Spleen (tissue), 11 donors: ENCODE measurements at regions not wholly inside any gene's neighbourhood (a gene's known extent, or its start where the extent isn't known, plus 50 kb on each side); places are given as distances from the start of the nearest gene placed in this dataset.
A peak's percentile ranks its signal among the peaks of the same experiment; 100 is the strongest.
"Not testable (repeated sequence)": the region's sequence is repeated elsewhere in the genome, so short reads cannot be mapped to it uniquely, and the experiment has no call there.

Experiments
- DNase-seq: peaks from one replicate; pipeline ENCODE4 v3.0.0-alpha.2; 2020
- H3K27ac ChIP-seq, 8 donors: fragments of 200-600 bp; sonication (generic) in 7 of 8; 1 replicate in 4 of 8; 2 replicates in 4 of 8; pipeline versions ENCODE4 v1.5.0 to v1.8.0; 2016 to 2021; ENCODE audit warnings: inconsistent platforms in 4 of 8, mild to moderate bottlenecking in 4 of 8, moderate library complexity in 1 of 8
- H3K27me3 ChIP-seq, 7 donors: fragments of 200-600 bp; sonication (generic) in 6 of 7; replicated peaks in 1 of 7; 1 replicate in 4 of 7; 2 replicates in 3 of 7; pipeline versions ENCODE4 v1.5.0 to v1.8.0; 2016 to 2021; ENCODE audit warnings: inconsistent platforms in 3 of 7, mild to moderate bottlenecking in 1 of 7
- H3K36me3 ChIP-seq, 6 donors: fragments of 200-600 bp; sonication (generic) in 5 of 6; 1 replicate in 4 of 6; 2 replicates in 2 of 6; pipeline versions ENCODE4 v1.5.0 to v1.8.0; 2016 to 2021; ENCODE audit warnings: inconsistent platforms in 2 of 6
- H3K4me1 ChIP-seq, 6 donors: fragments of 200-600 bp; sonication (generic) in 5 of 6; 1 replicate in 3 of 6; 2 replicates in 3 of 6; pipeline versions ENCODE4 v1.5.0 to v1.8.0; 2016 to 2021; ENCODE audit warnings: inconsistent platforms in 3 of 6
- H3K4me3 ChIP-seq, 8 donors: fragments of 200-600 bp; sonication (generic) in 7 of 8; 1 replicate in 4 of 8; 2 replicates in 4 of 8; pipeline versions ENCODE4 v1.5.0 to v1.8.0; 2016 to 2021; ENCODE audit warnings: inconsistent platforms in 4 of 8, mild to moderate bottlenecking in 4 of 8, moderate library complexity in 2 of 8
- H3K9me3 ChIP-seq, 8 donors: fragments of 200-600 bp; sonication (generic) in 7 of 8; 1 replicate in 4 of 8; 2 replicates in 4 of 8; pipeline versions ENCODE4 v1.5.0 to v1.8.0; 2016 to 2021; ENCODE audit warnings: inconsistent platforms in 4 of 8
- CTCF ChIP-seq, 11 experiments: fragments of 200-600 bp in 7 of 11; fragments of 450-650 bp in 4 of 11; sonication (generic) in 4 of 11; IDR thresholded peaks in 8 of 11; conservative IDR thresholded peaks in 3 of 11; 1 replicate in 7 of 11; 2 replicates in 4 of 11; pipeline versions ENCODE4 v1.4.0 to v1.8.0; 2016 to 2021; ENCODE audit warnings: antibody characterized with exemption in 11 of 11, inconsistent platforms in 4 of 11, mild to moderate bottlenecking in 1 of 11
- POLR2A ChIP-seq, 3 donors: fragments of 450-650 bp; IDR thresholded peaks; one replicate each; pipeline ENCODE4 v1.5.1; 2017; ENCODE audit warnings: antibody characterized with exemption in 3 of 3, mild to moderate bottlenecking in 1 of 3
- POLR2AphosphoS5 ChIP-seq, 3 donors: sonication (generic); formaldehyde crosslinking; IDR thresholded peaks; one replicate each; pipeline ENCODE4 v1.5.1; 2017; ENCODE audit warnings: antibody characterized with exemption in 3 of 3
- WGBS, 5 donors: extraction: QIAGEN DNeasy Blood & Tissue Kit in 3 of 5; methylation state at CpG; one replicate each; pipeline versions ENCODE4 v1.1.5 to v1.1.7; 2013 to 2018; 5-methylcytosine and 5-hydroxymethylcytosine counted together
- intact Hi-C: fragments of 100-400 bp; cut with DNase I; formaldehyde crosslinking; loops from one replicate; pipeline ENCODE4 v1.15.0; 2023; ENCODE audit warnings: low total_unique reads
- donor health status: healthy with polysubstance abuse.
- donor health status: DM: no; HTN: no; CAD: no; lungs with moderate emphysema.
- donor health status: DM: no; HTN: no; CAD: no.
- donor health status: Bipolar disorder and iron deficiency.
- donor health status: healthy.
- donor health status: DM: no; HTN: no; CAD: no.
- donor health status: DM: yes; HTN: yes; CAD: no.

DNA sequence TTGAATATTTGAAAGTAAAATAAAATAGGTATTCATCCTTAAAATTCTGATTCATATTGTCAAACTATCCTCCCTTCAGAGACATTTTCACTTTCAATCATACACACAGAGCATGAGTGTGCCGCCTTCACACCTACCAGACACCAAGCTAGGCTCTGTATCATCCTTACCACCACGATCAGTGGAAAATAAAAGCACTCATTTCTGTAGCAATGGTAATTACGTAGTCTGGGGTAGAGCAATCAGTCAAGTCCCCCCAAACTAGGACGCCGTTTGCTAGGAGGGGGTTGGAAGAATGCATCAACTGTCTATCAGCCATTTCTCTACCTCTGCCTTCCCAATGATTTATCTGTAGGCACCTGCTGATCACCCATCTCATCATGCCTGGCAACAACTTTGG is 84.6 kb upstream of the GRIN2A start:
- Histone ChIP-seq H3K4me3 (no peak overlapping the region), H3K9me3 (peaks cover 0 to 6% (median 2%) of the 10 kb centered on the region in 8 donors), H3K36me3 (no peaks in the 10 kb centered on the region), H3K4me1 (no peaks in the 10 kb centered on the region), H3K27me3 (no peaks in the 10 kb centered on the region), H3K27ac (no peak overlapping the region)
- DNase-seq, result no peak
- WGBS, 5 donors, result 54 to 78% (median 60%) methylated on average over 5 of the region's 5 CpGs
- intact Hi-C loops, result no loop called here
- TF ChIP-seq POLR2A (IDR thresholded peaks at IDR 0.05), result no peak
- no peak for TF ChIP-seq POLR2AphosphoS5 (IDR thresholded peaks at IDR 0.05)
- TF ChIP-seq CTCF (IDR thresholded peaks at IDR 0.05 in 8 of 11, conservative IDR thresholded peaks at IDR 0.05 in 3 of 11), result no peak

- Histone ChIP-seq H3K36me3 (no peaks in the 10 kb centered on the region), H3K4me3 (no peak overlapping the region), H3K9me3 (peaks cover 0 to 19% (median 8%) of the 10 kb centered on the region in 8 donors), H3K27ac (no peak overlapping the region), H3K27me3 (no peaks in the 10 kb centered on the region), H3K4me1 (no peaks in the 10 kb centered on the region)
- no peak for TF ChIP-seq CTCF (IDR thresholded peaks at IDR 0.05 in 8 of 11, conservative IDR thresholded peaks at IDR 0.05 in 3 of 11)
- TF ChIP-seq POLR2A (IDR thresholded peaks at IDR 0.05), result no peak
- TF ChIP-seq POLR2AphosphoS5 (IDR thresholded peaks at IDR 0.05), result no peak
- 88 to 93% (median 91%) methylated on average over 1 of the region's 1 CpG for WGBS, 5 donors
- intact Hi-C loops, result no loop called here
- DNase-seq, result no peak
Observed at GRCh38 chr16:10269632-10270031, 87.4 kb upstream of the GRIN2A start.

GRCh38 chr16:10272250-10272854 is 90.1 kb upstream of the GRIN2A start:
- H3K27me3 ChIP-seq, H3K4me3 ChIP-seq, intact Hi-C loops, DNase-seq, H3K36me3 ChIP-seq, H3K27ac ChIP-seq: not testable (repeated sequence)
- WGBS, 5 donors, result 88 to 95% (median 89%) methylated on average over 5 to 6 of the region's 6 CpGs
- Histone ChIP-seq H3K4me1 (peaks cover 0 to 13% (median 10%) of the 10 kb centered on the region in 6 donors), H3K9me3 (peaks cover 0 to 19% (median 10%) of the 10 kb centered on the region in 8 donors)

- 77 to 82% (median 80%) methylated on average over 13 of the region's 13 CpGs for WGBS, 5 donors
- intact Hi-C loops, DNase-seq, H3K27me3 ChIP-seq, H3K4me3 ChIP-seq, H3K36me3 ChIP-seq: not testable (repeated sequence)
- H3K4me1 ChIP-seq, result peaks cover 0 to 13% (median 10%) of the 10 kb centered on the region in 6 donors
- peaks cover 0 to 26% (median 19%) of the 10 kb centered on the region in 8 donors for H3K9me3 ChIP-seq
- H3K27ac ChIP-seq, result peak overlapping the region in 4 of 8 donors; percentile 56 to 76 (median 60)
Observed at GRCh38 chr16:10275214-10275996, 93.2 kb upstream of the GRIN2A start.

- WGBS, 5 donors, result 85 to 87% (median 86%) methylated on average over 18 of the region's 18 CpGs
- intact Hi-C loops, result no loop called here
Observed at GRCh38 chr16:10277597-10277996, 95.4 kb upstream of the GRIN2A start.

More at GRCh38 chr16:10277597-10277996, 95.4 kb upstream of the GRIN2A start:
- TF ChIP-seq CTCF (IDR thresholded peaks at IDR 0.05 in 8 of 11, conservative IDR thresholded peaks at IDR 0.05 in 3 of 11), result no peak
- no peak for TF ChIP-seq POLR2A (IDR thresholded peaks at IDR 0.05)
- TF ChIP-seq POLR2AphosphoS5 (IDR thresholded peaks at IDR 0.05), result no peak
- no peaks in the 10 kb centered on the region for H3K36me3 ChIP-seq
- peaks cover 0 to 18% (median 10%) of the 10 kb centered on the region in 8 donors for H3K9me3 ChIP-seq
- H3K27ac ChIP-seq, result no peak overlapping the region
- H3K4me1 ChIP-seq, result peaks cover 0 to 13% (median 10%) of the 10 kb centered on the region in 6 donors
- DNase-seq, result no peak
- no peaks in the 10 kb centered on the region for H3K27me3 ChIP-seq
- no peak overlapping the region for H3K4me3 ChIP-seq
